IMR-90 (cell line): ENCODE measurements at regions not wholly inside any gene's neighbourhood (a gene's known extent, or its start where the extent isn't known, plus 50 kb on each side); places are given as distances from the start of the nearest gene placed in this dataset.

ENCODE experiments used
- ATAC-seq: fragments of 200-7000 bp; cut with Tn5 transposase; 2 replicates; pipeline ENCODE4 v1.9.1; 2020; ENCODE audit warnings: low read depth, mild to moderate bottlenecking, moderate library complexity
- BruUV-seq: library from RNA; stranded (reverse); fragments of 400-500 nt; replicated peaks from 2 replicates; lab custom pipeline; 2021; lab: Mats Ljungman, UMichigan
- CTCF ChIA-PET: fragments of 300-600 bp; formaldehyde crosslinking; extraction: SDS; loops from one replicate; lab custom pipeline; 2021; ENCODE audit warnings: antibody characterized with exemption; lab: Yijun Ruan, JAX
- POLR2A ChIA-PET: fragments of 300-600 bp; sonication (Branson Sonifier 250); formaldehyde crosslinking; loops from one replicate; lab custom pipeline; 2022; ENCODE audit warnings: antibody characterized with exemption; ENCODE audit not compliant: unreplicated experiment; lab: Charles Lee
- DNase-seq: peaks from one replicate; pipeline ENCODE4 v3.0.0; 2013
- H2AFZ ChIP-seq: replicated peaks from 2 replicates; pipeline ENCODE3; 2013; ENCODE audit warnings: low read length, mild to moderate bottlenecking; ENCODE audit not compliant: poor library complexity
- H2AK5ac ChIP-seq: 2 replicates; pipeline ENCODE4 v1.6.1; 2013; ENCODE audit warnings: low read depth, low read length, inconsistent platforms
- H2AK9ac ChIP-seq: replicated peaks from 2 replicates; pipeline ENCODE3; 2013; ENCODE audit warnings: mild to moderate bottlenecking, low read depth, low read length, moderate library complexity; ENCODE audit not compliant: poor library complexity
- H2BK120ac ChIP-seq: 2 replicates; pipeline ENCODE4 v1.6.1; 2013; ENCODE audit warnings: low read depth, low read length, inconsistent platforms
- H2BK15ac ChIP-seq: 3 replicates; pipeline ENCODE4 v1.6.1; 2013; ENCODE audit warnings: low read depth, low read length, inconsistent platforms
- H2BK20ac ChIP-seq: 2 replicates; pipeline ENCODE4 v1.6.1; 2013; ENCODE audit warnings: low read depth, mild to moderate bottlenecking, inconsistent platforms, low read length, moderate library complexity
- H2BK5ac ChIP-seq: 2 replicates; pipeline ENCODE4 v1.6.1; 2013; ENCODE audit warnings: mild to moderate bottlenecking, low read depth, low read length, inconsistent platforms; ENCODE audit not compliant: poor library complexity, severe bottlenecking
- H3K14ac ChIP-seq: replicated peaks from 2 replicates; pipeline ENCODE4 v1.6.1; 2013; ENCODE audit warnings: low read depth, low read length, inconsistent platforms
- H3K18ac ChIP-seq: 2 replicates; pipeline ENCODE4 v1.6.1; 2013; ENCODE audit warnings: low read depth, low read length, control low read depth
- H3K23ac ChIP-seq: 2 replicates; pipeline ENCODE4 v1.6.1; 2013; ENCODE audit warnings: low read depth, low read length, inconsistent platforms
- H3K27ac ChIP-seq: 2 replicates; pipeline ENCODE4 v1.5.1; 2013; ENCODE audit warnings: mild to moderate bottlenecking, control low read depth, low read length; ENCODE audit not compliant: insufficient read depth
- H3K27me3 ChIP-seq: 2 replicates; pipeline ENCODE4 v1.6.1; 2013; ENCODE audit warnings: low read length; ENCODE audit not compliant: control insufficient read depth, insufficient read depth
- H3K36me3 ChIP-seq: 2 replicates; pipeline ENCODE4 v1.6.1; 2013; ENCODE audit warnings: low read length, mixed read lengths; ENCODE audit not compliant: control insufficient read depth, insufficient read depth
- H3K4ac ChIP-seq: 2 replicates; pipeline ENCODE4 v1.6.1; 2013; ENCODE audit warnings: low read depth, low read length, inconsistent platforms
- H3K4me1 ChIP-seq: 2 replicates; pipeline ENCODE4 v1.6.1; 2013; ENCODE audit warnings: low read length, mixed read lengths; ENCODE audit not compliant: control insufficient read depth, insufficient read depth
- H3K4me2 ChIP-seq: 2 replicates; pipeline ENCODE4 v1.6.1; 2013; ENCODE audit warnings: low read depth, mild to moderate bottlenecking, control low read depth, low read length, moderate library complexity
- H3K4me3 ChIP-seq: 2 replicates; pipeline ENCODE4 v1.5.1; 2013; ENCODE audit warnings: low read depth, mild to moderate bottlenecking, control low read depth, low read length, moderate library complexity; ENCODE audit not compliant: insufficient read depth
- H3K56ac ChIP-seq: 2 replicates; pipeline ENCODE4 v1.6.1; 2013; ENCODE audit warnings: low read length, inconsistent platforms; ENCODE audit not compliant: insufficient read depth; ENCODE audit errors: extremely low read depth
- H3K79me1 ChIP-seq, 2 experiments: 2 replicates each; pipeline ENCODE4 v1.6.1; 2013; ENCODE audit warnings: low read length in 2 of 2, inconsistent platforms in 1 of 2, low read depth in 1 of 2
- H3K9ac ChIP-seq: 2 replicates; pipeline ENCODE4 v1.6.1; 2013; ENCODE audit warnings: low read depth, low read length, control low read depth
- H3K9me1 ChIP-seq: 2 replicates; pipeline ENCODE4 v1.6.1; 2013; ENCODE audit warnings: low read length, inconsistent platforms; ENCODE audit not compliant: insufficient read depth
- H3K9me3 ChIP-seq: 2 replicates; pipeline ENCODE4 v1.6.1; 2013; ENCODE audit warnings: low read length; ENCODE audit not compliant: control insufficient read depth, insufficient read depth
- H4K20me1 ChIP-seq: 2 replicates; pipeline ENCODE4 v1.6.1; 2013; ENCODE audit warnings: low read length, inconsistent platforms; ENCODE audit not compliant: insufficient read depth
- H4K5ac ChIP-seq: 2 replicates; pipeline ENCODE4 v1.6.1; 2013; ENCODE audit warnings: mild to moderate bottlenecking, low read depth, low read length, control low read depth
- H4K8ac ChIP-seq, 2 experiments: 2 replicates each; pipeline ENCODE4 v1.6.1; 2013; ENCODE audit warnings: low read depth in 2 of 2, low read length in 2 of 2, control low read depth in 1 of 2, inconsistent platforms in 1 of 2
- H4K91ac ChIP-seq: 2 replicates; pipeline ENCODE4 v1.6.1; 2013; ENCODE audit warnings: low read depth, low read length, inconsistent platforms; ENCODE audit not compliant: insufficient read depth
- BHLHE40 ChIP-seq: fragments of 150-350 bp; IDR thresholded peaks from 2 replicates; pipeline ENCODE4 v1.6.1; 2016; ENCODE audit warnings: mild to moderate bottlenecking, low read depth, low read length
- CHD1 ChIP-seq: IDR thresholded peaks from 2 replicates; pipeline ENCODE4 v1.6.1; 2012; ENCODE audit warnings: low read depth, low read length, improper control_type of control experiment
- CTCF ChIP-seq: conservative IDR thresholded peaks from 2 replicates; pipeline ENCODE4 v1.5.1; 2012; ENCODE audit warnings: mild to moderate bottlenecking, low read depth, low read length, improper control_type of control experiment
- ELK1 ChIP-seq: fragments of 150-350 bp; IDR thresholded peaks from 2 replicates; pipeline ENCODE4 v1.6.1; 2016; ENCODE audit warnings: low read depth, mild to moderate bottlenecking, low read length, moderate library complexity, borderline replicate concordance
- FOS ChIP-seq: fragments of 150-350 bp; IDR thresholded peaks from 2 replicates; pipeline ENCODE4 v1.6.1; 2016; ENCODE audit warnings: low read depth, low read length
- MAFK ChIP-seq: IDR thresholded peaks from 2 replicates; pipeline ENCODE4 v1.6.1; 2012; ENCODE audit warnings: low read depth, low read length, improper control_type of control experiment
- NFE2L2 ChIP-seq: fragments of 150-350 bp; IDR thresholded peaks from 2 replicates; pipeline ENCODE4 v1.6.1; 2016; ENCODE audit warnings: low read depth, mild to moderate bottlenecking, low read length
- RAD21 ChIP-seq: IDR thresholded peaks from 2 replicates; pipeline ENCODE4 v1.6.1; 2012; ENCODE audit warnings: low read length, improper control_type of control experiment
- RCOR1 ChIP-seq: IDR thresholded peaks from 2 replicates; pipeline ENCODE4 v1.6.1; 2012; ENCODE audit warnings: mild to moderate bottlenecking, low read length, improper control_type of control experiment; ENCODE audit not compliant: insufficient replicate concordance
- USF2 ChIP-seq: fragments of 150-350 bp; IDR thresholded peaks from 2 replicates; pipeline ENCODE4 v1.6.1; 2017; ENCODE audit warnings: mild to moderate bottlenecking, antibody characterized with exemption, low read length, low read depth
- WGBS, 2 experiments: methylation state at CpG; one replicate each; pipeline versions ENCODE4 v1.1.5 to v1.1.7; 2013; ENCODE audit warnings: missing lambda C conversion rate in 2 of 2; ENCODE audit not compliant: insufficient read length in 1 of 2; ENCODE audit errors: extremely low coverage in 2 of 2; 5-methylcytosine and 5-hydroxymethylcytosine counted together
- dilution Hi-C: fragments of 300-500 bp; cut with HindIII; formaldehyde crosslinking; loops from one replicate; pipeline ENCODE4 v1.14.3; 2018; ENCODE audit warnings: low sequenced_read_pairs; ENCODE audit not compliant: unreplicated experiment
- in situ Hi-C: fragments of 300-500 bp; cut with MboI; formaldehyde crosslinking; loops from 3 replicates; pipeline ENCODE4 v1.14.3; 2019; ENCODE audit warnings: low sequenced_read_pairs, inconsistent platforms, mixed read lengths
- intact Hi-C: fragments of 100-400 bp; cut with micrococcal nuclease; formaldehyde crosslinking; loops from 2 replicates; pipeline ENCODE4 v1.10.0; 2022

- no peak overlapping the region for H2AFZ ChIP-seq
- no CpG with 5 or more reads among the region's 6 CpGs for WGBS, 2 experiments
- CTCF ChIA-PET = no interaction called here
- no TSS peak for BruUV-seq
- intact Hi-C loops (no loop called here), in situ Hi-C loops (no loop called here), dilution Hi-C loops (no loop called here)
- POLR2A ChIA-PET = no interaction called here
- H3K9ac ChIP-seq = no peak overlapping the region
- no peak overlapping the region for H3K23ac ChIP-seq
- ATAC-seq (no peak), DNase-seq (no peak)
- H3K14ac ChIP-seq = no peak overlapping the region
- no peak overlapping the region for H3K56ac ChIP-seq
- no peaks in the 10 kb centered on the region for H4K20me1 ChIP-seq
- no peak for TF ChIP-seq CHD1
- TF ChIP-seq RCOR1 = no peak
- TF ChIP-seq RAD21 = no peak
- no peak for TF ChIP-seq NFE2L2
- TF ChIP-seq BHLHE40 = no peak
- TF ChIP-seq USF2 = no peak
- no peak for TF ChIP-seq ELK1
- no peak for TF ChIP-seq CTCF
- TF ChIP-seq MAFK = no peak
- TF ChIP-seq FOS = no peak
- H3K4ac ChIP-seq = no peak overlapping the region
- H2AK5ac ChIP-seq = no peak overlapping the region
- H2BK120ac ChIP-seq = no peak overlapping the region
- H4K8ac ChIP-seq = no peak overlapping the region
- H3K4me2 ChIP-seq = no peak overlapping the region
- H3K9me3 ChIP-seq = no peaks in the 10 kb centered on the region
- no peaks in the 10 kb centered on the region for H3K79me1 ChIP-seq
- H4K91ac ChIP-seq = no peak overlapping the region
- peaks cover 54% of the 10 kb centered on the region for H3K27me3 ChIP-seq
- H2AK9ac ChIP-seq = no peak overlapping the region
- H2BK15ac ChIP-seq = no peak overlapping the region
- no peaks in the 10 kb centered on the region for H3K4me1 ChIP-seq
- no peaks in the 10 kb centered on the region for H3K9me1 ChIP-seq
- H3K4me3 ChIP-seq = no peak overlapping the region
- no peak overlapping the region for H2BK20ac ChIP-seq
- no peaks in the 10 kb centered on the region for H3K36me3 ChIP-seq
- no peak overlapping the region for H2BK5ac ChIP-seq
- H3K18ac ChIP-seq = no peak overlapping the region
- H3K27ac ChIP-seq = no peak overlapping the region
- H4K5ac ChIP-seq = no peak overlapping the region
Measured at GRCh38 chr17:77794846-77795245, 163.7 kb upstream of the TNRC6C start.
